ENCODE measurements at regions not wholly inside any gene's neighbourhood (a gene's known extent, or its start where the extent isn't known, plus 50 kb on each side); places are given as distances from the start of the nearest gene placed in this dataset.
A peak's percentile ranks its signal among the peaks of the same experiment; 100 is the strongest.
"Not testable (repeated sequence)": the region's sequence is repeated elsewhere in the genome, so short reads cannot be mapped to it uniquely, and the experiment has no call there.

DNA sequence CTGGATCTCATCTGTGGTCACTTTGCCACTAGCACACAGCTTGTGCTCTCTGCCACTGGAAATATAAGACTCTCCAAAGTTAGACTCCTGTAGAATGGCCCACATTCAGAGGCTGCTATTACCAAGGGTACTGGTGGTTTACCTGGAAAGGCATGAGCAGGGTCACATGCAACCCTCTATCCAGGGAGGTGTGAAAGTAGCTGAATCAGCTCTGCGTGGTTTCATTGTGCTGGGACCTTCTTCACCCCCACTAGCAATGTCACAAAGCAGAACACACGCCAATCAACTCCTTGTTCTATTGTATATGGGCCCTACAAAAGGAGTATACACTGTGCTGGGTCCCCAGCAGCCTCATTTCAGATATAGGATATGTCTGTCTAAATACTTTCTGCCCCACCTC lies 353.6 kb upstream of the AUTS2 start:
- H3K9me3 ChIP-seq: no peaks in the 10 kb centered on the region
- DNase-seq: no peak
- no peak for ATAC-seq
- H3K27me3 ChIP-seq: no peaks in the 10 kb centered on the region
- no peaks in the 10 kb centered on the region for H3K36me3 ChIP-seq
- intact Hi-C loops (cut with DNase I): no loop called here
- peaks cover 0 to 5% (median 0%) of the 10 kb centered on the region in 12 donors for H3K4me1 ChIP-seq
- H3K27ac ChIP-seq: no peak overlapping the region
- WGBS, 4 donors: 93 to 100% (median 95%) methylated on average over 2 of the region's 2 CpGs
- H3K4me3 ChIP-seq: no peak overlapping the region
- TF ChIP-seq POLR2A (IDR thresholded peaks at IDR 0.05) (no peak), CTCF (IDR thresholded peaks at IDR 0.05) (no peak)

- ATAC-seq (no peak), DNase-seq (no peak)
- Histone ChIP-seq H3K27me3 (no peaks in the 10 kb centered on the region), H3K4me3 (no peak overlapping the region), H3K36me3 (no peaks in the 10 kb centered on the region), H3K4me1 (peaks cover 0 to 5% (median 0%) of the 10 kb centered on the region in 12 donors), H3K27ac (no peak overlapping the region), H3K9me3 (no peaks in the 10 kb centered on the region)
- 54 to 64% (median 59%) methylated on average over 2 of the region's 2 CpGs for WGBS, 4 donors
- intact Hi-C loops (cut with DNase I): no loop called here
- TF ChIP-seq POLR2A (IDR thresholded peaks at IDR 0.05): no peak
- no peak for TF ChIP-seq CTCF (IDR thresholded peaks at IDR 0.05)
Measured at GRCh38 chr7:69245646-69246045, 352.6 kb upstream of the AUTS2 start.

DNA sequence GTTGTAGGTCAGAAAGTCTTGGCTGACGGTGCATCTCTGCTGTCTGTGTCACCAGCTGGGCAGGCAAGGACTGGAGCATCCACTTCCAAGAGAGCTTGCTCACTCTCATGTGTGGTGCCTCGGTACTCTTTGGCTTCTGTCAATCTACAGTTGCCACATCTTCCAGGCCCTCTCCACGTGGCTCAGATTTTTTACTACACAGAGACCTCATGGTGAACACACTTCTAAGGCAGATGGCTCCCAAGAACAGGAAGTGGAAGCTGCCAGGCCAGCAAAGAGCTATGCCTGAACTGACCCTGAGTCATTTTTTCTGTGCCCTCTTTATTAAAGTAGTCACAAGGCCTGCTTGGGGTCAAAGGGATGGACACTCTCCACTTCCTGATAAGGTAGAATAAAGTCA lies 351.5 kb upstream of the AUTS2 start:
- no peaks in the 10 kb centered on the region for H3K36me3 ChIP-seq
- peaks cover 0 to 5% (median 0%) of the 10 kb centered on the region in 12 donors for H3K4me1 ChIP-seq
- DNase-seq (peak in 2 of 5 donors; percentile 10 to 53), ATAC-seq (peak in 3 of 4 donors; percentile 55 to 62 (median 59))
- 83 to 97% (median 87%) methylated on average over 3 of the region's 3 CpGs for WGBS, 4 donors
- intact Hi-C loops (cut with DNase I): no loop called here
- H3K4me3 ChIP-seq: no peak overlapping the region
- no peaks in the 10 kb centered on the region for H3K27me3 ChIP-seq
- H3K9me3 ChIP-seq: peaks cover 0 to 4% (median 0%) of the 10 kb centered on the region in 12 donors
- H3K27ac ChIP-seq: no peak overlapping the region
- no peak for TF ChIP-seq POLR2A (IDR thresholded peaks at IDR 0.05)
- TF ChIP-seq CTCF (IDR thresholded peaks at IDR 0.05): no peak

- intact Hi-C loops (cut with DNase I); H3K9me3 ChIP-seq; ATAC-seq; H3K36me3 ChIP-seq; H3K27ac ChIP-seq; H3K27me3 ChIP-seq; H3K4me1 ChIP-seq; DNase-seq; H3K4me3 ChIP-seq: not testable (repeated sequence)
- WGBS, 4 donors: 67 to 80% (median 78%) methylated on average over 2 of the region's 2 CpGs
Measured at GRCh38 chr7:69248382-69248828, 349.9 kb upstream of the AUTS2 start.

GRCh38 chr7:69250958-69251357 lies 347.3 kb upstream of the AUTS2 start:
- Histone ChIP-seq H3K27me3 (no peaks in the 10 kb centered on the region), H3K4me3 (no peak overlapping the region), H3K4me1 (peaks cover 0 to 5% (median 0%) of the 10 kb centered on the region in 12 donors), H3K27ac (no peak overlapping the region), H3K9me3 (peaks cover 0 to 5% (median 0%) of the 10 kb centered on the region in 12 donors), H3K36me3 (no peaks in the 10 kb centered on the region)
- intact Hi-C loops (cut with DNase I): no loop called here
- DNase-seq: no peak
- no peak for ATAC-seq
- WGBS, 4 donors: 88 to 96% (median 93%) methylated on average over 5 of the region's 5 CpGs
- TF ChIP-seq POLR2A (IDR thresholded peaks at IDR 0.05): no peak
- TF ChIP-seq CTCF (IDR thresholded peaks at IDR 0.05): no peak
